GM23248 (cell line): ENCODE measurements at regions not wholly inside any gene's neighbourhood (a gene's known extent, or its start where the extent isn't known, plus 50 kb on each side); places are given as distances from the start of the nearest gene placed in this dataset.

Experiments
- EZH2 ChIP-seq: fragments of 200-600 bp; sonication (generic); IDR thresholded peaks from 2 replicates; pipeline ENCODE4 v1.6.1; 2018; ENCODE audit warnings: antibody characterized with exemption, mild to moderate bottlenecking; ENCODE audit not compliant: insufficient read depth, poor library complexity, severe bottlenecking
- EZH2phosphoT487 ChIP-seq: fragments of 200-600 bp; sonication (generic); IDR thresholded peaks from 2 replicates; pipeline ENCODE4 v1.6.1; 2018; ENCODE audit warnings: antibody characterized with exemption, moderate library complexity, mild to moderate bottlenecking, low read depth; ENCODE audit not compliant: insufficient read depth

- TF ChIP-seq EZH2, result no peak
- no peak for TF ChIP-seq EZH2phosphoT487
Observed at GRCh38 chrX:129139837-129140598, 383.3 kb downstream of the SMARCA1 start.
